GM12878 (cell line): ENCODE measurements at regions not wholly inside any gene's neighbourhood (a gene's known extent, or its start where the extent isn't known, plus 50 kb on each side); places are given as distances from the start of the nearest gene placed in this dataset.

ENCODE experiments used
- CREM ChIP-seq: IDR thresholded peaks from 2 replicates; pipeline ENCODE4 v1.6.1; 2014; ENCODE audit warnings: antibody characterized with exemption, low read depth
- CTCF ChIP-seq, 3 experiments: IDR thresholded peaks in 2 of 3; conservative IDR thresholded peaks in 1 of 3; 2 replicates each; pipeline ENCODE4 v1.5.1; 2011; ENCODE audit warnings: low read depth in 3 of 3, low read length in 3 of 3, mild to moderate bottlenecking in 3 of 3, control low read depth in 2 of 3, moderate library complexity in 2 of 3, inconsistent platforms in 1 of 3, mixed read lengths in 1 of 3; ENCODE audit not compliant: control insufficient read depth in 2 of 3, insufficient read depth in 1 of 3; ENCODE audit errors: extremely low read depth in 1 of 3
- EGR1 ChIP-seq, 2 experiments: IDR thresholded peaks; 1 replicate in 1 of 2; 2 replicates in 1 of 2; pipeline ENCODE4 v1.6.1; 2011 to 2012; ENCODE audit warnings: low read depth in 2 of 2, low read length in 2 of 2, borderline replicate concordance in 1 of 2, mild to moderate bottlenecking in 1 of 2, moderate library complexity in 1 of 2
- KDM1A ChIP-seq: fragments of 200-600 bp; sonication (generic); IDR thresholded peaks from 2 replicates; pipeline ENCODE4 v1.6.1; 2016; ENCODE audit warnings: borderline replicate concordance
- MEF2B ChIP-seq: fragments of 450-650 bp; IDR thresholded peaks from 2 replicates; pipeline ENCODE4 v1.6.1; 2018; ENCODE audit warnings: mild to moderate bottlenecking, moderate library complexity; ENCODE audit not compliant: partially characterized antibody, poor library complexity, severe bottlenecking
- NFIC ChIP-seq: IDR thresholded peaks from 2 replicates; pipeline ENCODE4 v1.6.1; 2012; ENCODE audit warnings: low read depth, mild to moderate bottlenecking, inconsistent platforms, low read length, moderate library complexity
- NRF1 ChIP-seq: conservative IDR thresholded peaks from 2 replicates; pipeline ENCODE4 v1.6.1; 2011; ENCODE audit warnings: mild to moderate bottlenecking, low read depth, low read length, improper control_type of control experiment
- POLR2A ChIP-seq: IDR thresholded peaks from 2 replicates; pipeline ENCODE4 v1.6.1; 2011; ENCODE audit warnings: low read depth, mild to moderate bottlenecking, low read length
- REST ChIP-seq: IDR thresholded peaks from 2 replicates; pipeline ENCODE4 v1.6.1; 2012; ENCODE audit warnings: mild to moderate bottlenecking, low read depth, low read length
- SIX5 ChIP-seq: IDR thresholded peaks from 2 replicates; pipeline ENCODE4 v1.6.1; 2011; ENCODE audit warnings: mild to moderate bottlenecking, low read depth, low read length, moderate library complexity; ENCODE audit not compliant: severe bottlenecking
- SMARCA5 ChIP-seq: fragments of 450-650 bp; IDR thresholded peaks from 2 replicates; pipeline ENCODE4 v1.6.1; 2017; ENCODE audit warnings: mild to moderate bottlenecking
- YY1 ChIP-seq: IDR thresholded peaks from 2 replicates; pipeline ENCODE4 v1.6.1; 2011; ENCODE audit warnings: low read depth, mild to moderate bottlenecking, low read length

GRCh38 chr11:116190861-116191260, 581.9 kb downstream of the BUD13 start:
- TF ChIP-seq CTCF (IDR thresholded peaks at IDR 0.05 in 2 of 3, conservative IDR thresholded peaks at IDR 0.05 in 1 of 3; ENCODE audit: control insufficient read depth in 2 of 3, extremely low read depth in 1 of 3, insufficient read depth in 1 of 3, low read depth in 3 of 3, low read length in 3 of 3) (no peak), NFIC (no peak), CREM (no peak), REST (no peak), SIX5 (no peak), YY1 (no peak), SMARCA5 (no peak), KDM1A (no peak), EGR1 (IDR thresholded peaks at IDR 0.05; ENCODE audit: borderline replicate concordance in 1 of 2, low read depth in 2 of 2, low read length in 2 of 2) (no peak), POLR2A (no peak), NRF1 (no peak), MEF2B (no peak)
